ENCODE measurements at regions not wholly inside any gene's neighbourhood (a gene's known extent, or its start where the extent isn't known, plus 50 kb on each side); places are given as distances from the start of the nearest gene placed in this dataset.

DNA sequence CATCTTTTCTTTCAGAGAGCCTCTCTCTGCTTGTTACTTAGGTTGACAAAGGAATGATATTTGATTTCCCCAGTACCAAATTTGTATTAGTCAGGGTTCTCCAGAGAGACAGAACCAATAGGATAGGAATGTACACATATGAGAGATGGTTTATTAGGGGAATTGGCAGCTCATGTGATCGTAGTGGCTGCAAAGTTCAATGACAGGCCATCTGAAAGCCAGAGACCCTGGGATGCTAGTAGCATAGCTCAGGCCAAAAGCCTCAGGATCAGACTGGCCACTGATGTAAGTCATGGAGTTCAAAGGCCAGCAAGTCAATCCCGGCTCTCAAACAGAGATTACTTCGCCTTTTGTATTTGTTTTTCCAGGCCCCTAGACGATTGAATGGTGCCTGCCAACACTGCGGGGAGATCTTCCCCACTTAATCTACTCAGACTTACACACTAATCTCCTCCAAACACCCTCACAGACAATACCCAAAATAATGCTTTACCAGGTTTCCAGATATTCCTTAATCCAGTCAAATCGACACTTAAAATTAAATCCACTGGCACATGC lies 215.5 kb downstream of the ALDH8A1 start:
- no peak for ATAC-seq
- intact Hi-C loops (cut with DNase I, micrococcal nuclease), result no loop called here

DNA sequence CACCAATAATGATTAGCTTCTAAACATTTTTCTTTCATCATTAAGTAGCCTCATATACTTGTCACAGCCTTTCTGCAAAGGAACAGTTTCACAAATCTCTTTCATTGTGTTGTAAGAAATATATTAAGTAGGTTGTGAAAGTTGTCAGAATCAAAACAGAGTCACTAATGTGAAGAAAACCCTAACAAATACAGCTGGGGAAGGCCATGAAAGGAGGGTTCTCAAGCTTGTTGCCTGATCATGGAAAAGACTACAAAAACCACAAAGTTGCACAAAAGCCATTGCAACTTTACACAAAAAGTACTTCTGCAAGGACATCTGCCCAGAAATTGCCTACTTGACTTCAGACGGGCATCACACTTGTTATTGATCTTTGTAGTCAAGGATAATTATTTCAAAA lies 216.1 kb downstream of the ALDH8A1 start:
- Histone ChIP-seq H3K4me3 (no peak overlapping the region), H3K36me3 (ENCODE audit: low read depth) (no peaks in the 10 kb centered on the region), H3K9me3 (no peaks in the 10 kb centered on the region), H3K4me1 (ENCODE audit: low read depth) (no peaks in the 10 kb centered on the region)
- intact Hi-C loops (cut with DNase I, micrococcal nuclease), result no loop called here
- DNase-seq (no peak), ATAC-seq (no peak)
- TF ChIP-seq, protein P1, sequence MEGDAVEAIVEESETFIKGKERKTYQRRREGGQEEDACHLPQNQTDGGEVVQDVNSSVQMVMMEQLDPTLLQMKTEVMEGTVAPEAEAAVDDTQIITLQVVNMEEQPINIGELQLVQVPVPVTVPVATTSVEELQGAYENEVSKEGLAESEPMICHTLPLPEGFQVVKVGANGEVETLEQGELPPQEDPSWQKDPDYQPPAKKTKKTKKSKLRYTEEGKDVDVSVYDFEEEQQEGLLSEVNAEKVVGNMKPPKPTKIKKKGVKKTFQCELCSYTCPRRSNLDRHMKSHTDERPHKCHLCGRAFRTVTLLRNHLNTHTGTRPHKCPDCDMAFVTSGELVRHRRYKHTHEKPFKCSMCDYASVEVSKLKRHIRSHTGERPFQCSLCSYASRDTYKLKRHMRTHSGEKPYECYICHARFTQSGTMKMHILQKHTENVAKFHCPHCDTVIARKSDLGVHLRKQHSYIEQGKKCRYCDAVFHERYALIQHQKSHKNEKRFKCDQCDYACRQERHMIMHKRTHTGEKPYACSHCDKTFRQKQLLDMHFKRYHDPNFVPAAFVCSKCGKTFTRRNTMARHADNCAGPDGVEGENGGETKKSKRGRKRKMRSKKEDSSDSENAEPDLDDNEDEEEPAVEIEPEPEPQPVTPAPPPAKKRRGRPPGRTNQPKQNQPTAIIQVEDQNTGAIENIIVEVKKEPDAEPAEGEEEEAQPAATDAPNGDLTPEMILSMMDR (IDR thresholded peaks at IDR 0.05), result no peak

More for the DNA sequence above, 215.5 kb downstream of the ALDH8A1 start:
- H3K4me1 ChIP-seq (ENCODE audit: low read depth), result no peaks in the 10 kb centered on the region
- no peaks in the 10 kb centered on the region for H3K36me3 ChIP-seq (ENCODE audit: low read depth)
- H3K4me3 ChIP-seq, result no peak overlapping the region
- H3K9me3 ChIP-seq, result no peaks in the 10 kb centered on the region
- no peak for DNase-seq
- TF ChIP-seq, protein P1 (IDR thresholded peaks at IDR 0.05), result no peak

DNA sequence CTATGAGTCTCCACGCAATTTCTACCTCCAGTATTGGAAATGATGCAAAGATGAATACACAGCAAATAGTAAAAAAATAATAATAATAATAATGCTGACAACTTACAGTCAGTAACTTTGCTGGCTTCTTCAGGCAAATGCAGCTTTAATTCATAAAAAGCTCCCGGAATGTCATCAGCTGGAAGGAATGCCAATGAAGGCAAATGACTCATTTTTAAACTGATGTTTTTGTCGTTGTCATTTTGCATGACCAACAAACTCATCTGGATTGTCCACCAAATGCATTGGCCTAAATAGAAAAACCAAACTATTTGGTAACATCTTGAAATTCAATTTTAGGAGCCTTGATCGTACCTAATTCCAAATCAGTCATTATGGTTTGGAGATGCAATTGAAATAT lies 217.1 kb downstream of the ALDH8A1 start:
- DNase-seq (no peak), ATAC-seq (no peak)
- intact Hi-C loops (cut with DNase I, micrococcal nuclease), result no loop called here
- H3K9me3 ChIP-seq, result no peaks in the 10 kb centered on the region
- TF ChIP-seq, protein P1 (IDR thresholded peaks at IDR 0.05), result no peak
- no peaks in the 10 kb centered on the region for H3K36me3 ChIP-seq (ENCODE audit: low read depth)
- H3K4me3 ChIP-seq, result no peak overlapping the region
- no peaks in the 10 kb centered on the region for H3K4me1 ChIP-seq (ENCODE audit: low read depth)

DNA sequence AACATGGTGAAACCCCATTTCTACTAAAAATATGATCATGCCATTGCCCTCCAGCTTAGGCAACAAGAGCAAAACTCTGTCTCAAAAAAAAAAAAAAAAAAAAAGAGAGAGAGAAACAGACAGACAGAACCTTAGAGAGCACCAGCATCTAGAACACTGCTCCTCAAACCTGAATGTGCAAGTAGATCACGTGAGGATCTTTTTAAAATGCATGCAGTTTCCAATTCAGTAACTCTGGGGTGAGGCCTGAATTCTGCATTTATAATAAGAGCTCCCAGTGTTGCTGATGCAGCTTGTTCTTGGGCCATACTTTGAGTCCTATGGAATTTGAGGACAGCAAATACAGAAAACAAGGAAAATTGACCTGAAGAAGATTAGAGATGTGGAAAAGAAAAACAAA lies 218.3 kb downstream of the ALDH8A1 start:
- TF ChIP-seq, protein P1 (IDR thresholded peaks at IDR 0.05), result no peak
- intact Hi-C loops (cut with DNase I, micrococcal nuclease), result no loop called here
- H3K9me3 ChIP-seq, result no peaks in the 10 kb centered on the region
- no peaks in the 10 kb centered on the region for H3K36me3 ChIP-seq (ENCODE audit: low read depth)
- ATAC-seq (no peak), DNase-seq (no peak)
- H3K4me3 ChIP-seq, result no peak overlapping the region
- H3K4me1 ChIP-seq (ENCODE audit: low read depth), result no peaks in the 10 kb centered on the region

DNA sequence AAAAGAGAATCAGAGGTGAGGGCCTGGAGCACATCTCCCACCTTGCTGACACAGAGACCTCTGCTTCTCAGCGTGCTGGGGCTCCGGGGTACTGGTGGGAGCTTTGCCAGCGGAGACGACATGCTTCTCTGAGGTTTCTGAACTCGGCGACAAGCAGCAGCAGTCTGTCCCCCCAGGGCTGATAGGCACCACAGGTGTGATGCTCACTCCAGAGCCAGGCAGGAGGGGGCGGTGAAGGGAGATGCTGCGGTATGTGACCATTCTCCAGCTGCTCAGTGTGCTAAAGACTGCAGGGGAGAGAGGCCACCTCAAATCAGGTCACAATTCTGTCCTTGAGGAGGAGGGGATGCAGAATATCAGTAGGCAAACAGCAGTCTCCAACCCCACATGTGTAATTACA lies 219.9 kb downstream of the ALDH8A1 start:
- TF ChIP-seq, protein P1 (IDR thresholded peaks at IDR 0.05), result no peak
- ATAC-seq, result no peak

DNA sequence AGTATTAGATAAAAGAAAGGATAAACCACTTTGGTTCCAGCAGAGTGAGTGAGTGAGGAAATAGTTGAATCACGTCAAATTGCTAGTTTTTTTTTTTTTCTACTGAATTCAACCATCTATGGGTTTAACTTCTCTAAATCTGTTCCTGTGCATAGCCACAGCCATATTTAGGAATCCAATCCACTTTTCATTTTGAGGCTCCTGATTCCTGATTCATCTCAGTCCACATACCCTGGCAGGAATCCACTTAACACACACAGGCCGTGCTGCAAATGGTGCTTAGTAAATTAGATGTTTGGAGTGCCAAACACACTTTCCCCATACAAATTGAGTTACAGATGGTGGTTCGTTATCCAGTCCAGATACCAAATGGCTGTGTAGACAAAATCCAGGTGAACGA lies 220.3 kb downstream of the ALDH8A1 start:
- TF ChIP-seq, protein P1 (IDR thresholded peaks at IDR 0.05), result no peak
- H3K9me3 ChIP-seq, result no peaks in the 10 kb centered on the region

More for the DNA sequence above, 219.9 kb downstream of the ALDH8A1 start:
- no peak for DNase-seq
- H3K4me1 ChIP-seq (ENCODE audit: low read depth), result no peaks in the 10 kb centered on the region
- H3K36me3 ChIP-seq (ENCODE audit: low read depth), result no peaks in the 10 kb centered on the region
- H3K9me3 ChIP-seq, result no peaks in the 10 kb centered on the region
- no peak overlapping the region for H3K4me3 ChIP-seq
- intact Hi-C loops (cut with DNase I, micrococcal nuclease), result no loop called here

More for the DNA sequence above, 220.3 kb downstream of the ALDH8A1 start:
- no peak overlapping the region for H3K4me3 ChIP-seq
- H3K4me1 ChIP-seq (ENCODE audit: low read depth), result no peaks in the 10 kb centered on the region
- intact Hi-C loops (cut with DNase I, micrococcal nuclease), result no loop called here
- DNase-seq, result no peak
- no peaks in the 10 kb centered on the region for H3K36me3 ChIP-seq (ENCODE audit: low read depth)
- no peak for ATAC-seq

Measured in mucosa of descending colon (tissue), 3 donors.